BE2C (cell line): ENCODE measurements at regions not wholly inside any gene's neighbourhood (a gene's known extent, or its start where the extent isn't known, plus 50 kb on each side); places are given as distances from the start of the nearest gene placed in this dataset.

ENCODE experiments used
- DNase-seq: peaks from one replicate; pipeline ENCODE4 v3.0.0-alpha.2; 2020
- H3K27me3 ChIP-seq: fragments of 250-450 bp; sonication (Bioruptor Pico); 2 replicates; pipeline ENCODE4 v1.5.1; 2020; ENCODE audit warnings: mild to moderate bottlenecking
- H3K36me3 ChIP-seq: fragments of 250-450 bp; sonication (Bioruptor Pico); 2 replicates; pipeline ENCODE4 v1.5.1; 2020; ENCODE audit warnings: mild to moderate bottlenecking
- H3K4me1 ChIP-seq: fragments of 250-450 bp; sonication (Bioruptor Pico); 2 replicates; pipeline ENCODE4 v1.5.1; 2020
- H3K4me3 ChIP-seq: 2 replicates; pipeline ENCODE4 v1.5.1; 2011; ENCODE audit warnings: low read depth, low read length
- H3K9me3 ChIP-seq: fragments of 250-450 bp; sonication (Bioruptor Pico); 2 replicates; pipeline ENCODE4 v1.5.1; 2020
- TF ChIP-seq, protein P1 (sequence below): IDR thresholded peaks from 2 replicates; pipeline ENCODE4 v1.5.1; 2012; ENCODE audit warnings: mild to moderate bottlenecking, low read depth, low read length

- TF ChIP-seq, protein P1, sequence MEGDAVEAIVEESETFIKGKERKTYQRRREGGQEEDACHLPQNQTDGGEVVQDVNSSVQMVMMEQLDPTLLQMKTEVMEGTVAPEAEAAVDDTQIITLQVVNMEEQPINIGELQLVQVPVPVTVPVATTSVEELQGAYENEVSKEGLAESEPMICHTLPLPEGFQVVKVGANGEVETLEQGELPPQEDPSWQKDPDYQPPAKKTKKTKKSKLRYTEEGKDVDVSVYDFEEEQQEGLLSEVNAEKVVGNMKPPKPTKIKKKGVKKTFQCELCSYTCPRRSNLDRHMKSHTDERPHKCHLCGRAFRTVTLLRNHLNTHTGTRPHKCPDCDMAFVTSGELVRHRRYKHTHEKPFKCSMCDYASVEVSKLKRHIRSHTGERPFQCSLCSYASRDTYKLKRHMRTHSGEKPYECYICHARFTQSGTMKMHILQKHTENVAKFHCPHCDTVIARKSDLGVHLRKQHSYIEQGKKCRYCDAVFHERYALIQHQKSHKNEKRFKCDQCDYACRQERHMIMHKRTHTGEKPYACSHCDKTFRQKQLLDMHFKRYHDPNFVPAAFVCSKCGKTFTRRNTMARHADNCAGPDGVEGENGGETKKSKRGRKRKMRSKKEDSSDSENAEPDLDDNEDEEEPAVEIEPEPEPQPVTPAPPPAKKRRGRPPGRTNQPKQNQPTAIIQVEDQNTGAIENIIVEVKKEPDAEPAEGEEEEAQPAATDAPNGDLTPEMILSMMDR = no peak
- Histone ChIP-seq H3K27me3 (no peaks in the 10 kb centered on the region; the same call in 1 of the 2 replicates), H3K9me3 (no peaks in the 10 kb centered on the region; the same call in 1 of the 2 replicates), H3K4me1 (peaks cover 3% of the 10 kb centered on the region; the same call in 1 of the 2 replicates), H3K4me3 (no peak overlapping the region), H3K36me3 (no peaks in the 10 kb centered on the region)
- no peak for DNase-seq
Observed at GRCh38 chr17:77679589-77679988, 278.9 kb upstream of the TNRC6C start.

DNA sequence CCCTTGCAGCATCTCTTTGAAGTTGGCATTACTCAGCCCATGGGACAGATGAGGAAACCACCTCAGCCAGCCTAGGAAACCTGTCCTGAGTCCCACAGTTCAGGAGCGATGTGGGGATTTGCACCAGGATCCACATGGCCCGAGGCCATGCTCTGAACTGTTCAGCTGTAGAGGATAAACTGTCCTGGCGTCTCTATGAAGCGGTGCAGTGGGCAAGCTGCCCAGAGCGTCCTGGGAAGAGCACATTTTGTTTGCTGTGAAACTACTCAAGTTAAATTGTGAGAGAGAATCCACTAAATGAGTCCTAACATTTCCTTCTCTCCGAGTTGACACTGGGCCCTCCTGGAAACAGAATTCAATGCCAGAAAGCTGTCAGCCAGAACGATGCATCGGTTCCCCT is 276.6 kb upstream of the TNRC6C start:
- H3K4me3 ChIP-seq = no peak overlapping the region
- H3K9me3 ChIP-seq = no peaks in the 10 kb centered on the region; the same call in 1 of the 2 replicates
- no peaks in the 10 kb centered on the region for H3K36me3 ChIP-seq
- H3K27me3 ChIP-seq = no peaks in the 10 kb centered on the region
- peak; percentile 65 for DNase-seq
- peaks cover 3% of the 10 kb centered on the region; the same call in 1 of the 2 replicates for H3K4me1 ChIP-seq
- TF ChIP-seq, protein P1 = no peak

DNA sequence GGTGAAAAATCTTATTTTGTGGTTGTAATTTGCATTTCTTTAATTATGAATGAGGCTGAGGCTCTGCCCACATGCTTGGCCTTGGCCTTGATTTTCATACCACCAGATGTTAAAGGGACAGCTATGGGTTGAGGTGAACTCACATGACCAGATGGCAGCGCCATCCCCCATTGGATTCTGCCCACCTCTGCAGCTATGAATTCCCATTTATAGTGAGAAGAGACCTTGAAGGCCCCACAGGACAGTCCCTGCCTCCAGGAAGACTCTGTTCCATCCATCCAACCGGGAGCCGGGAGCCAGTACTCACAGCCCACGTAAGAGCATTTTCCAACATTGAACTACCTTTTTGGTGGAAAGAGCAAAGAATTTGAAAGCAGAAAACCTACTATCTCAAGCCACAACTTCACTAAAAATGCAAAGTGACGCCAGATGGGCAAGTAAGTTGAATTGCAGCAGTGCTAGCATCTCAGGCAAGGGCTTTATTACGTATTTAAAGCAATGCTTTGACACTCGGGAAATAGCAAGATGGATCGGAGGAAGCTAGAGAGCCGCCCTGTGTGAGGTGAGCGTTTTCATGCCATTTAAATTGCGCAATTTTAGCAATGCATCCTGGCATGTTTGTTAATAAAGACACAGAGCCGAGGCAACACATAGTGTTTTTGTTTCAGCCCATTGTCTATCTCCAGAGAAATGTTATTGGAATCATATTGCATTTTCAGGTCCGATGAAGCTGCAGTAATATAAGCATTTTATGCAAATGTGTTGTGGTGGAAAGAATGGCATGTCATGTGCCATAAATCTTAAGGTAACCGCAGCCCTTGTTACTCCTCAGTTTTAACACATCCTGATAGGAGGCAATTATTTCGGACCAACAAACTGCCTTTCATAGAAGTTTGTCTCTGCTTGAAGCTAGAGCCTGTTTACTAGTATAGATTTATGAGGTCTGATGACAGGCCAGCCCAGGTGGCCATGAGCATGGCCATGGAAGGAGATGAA is 273.4 kb upstream of the TNRC6C start:
- TF ChIP-seq, protein P1 = no peak
- Histone ChIP-seq H3K9me3 (no peaks in the 10 kb centered on the region; the same call in 1 of the 2 replicates), H3K4me3 (no peak overlapping the region), H3K4me1 (peaks cover 3% of the 10 kb centered on the region; the same call in 1 of the 2 replicates), H3K36me3 (no peaks in the 10 kb centered on the region), H3K27me3 (no peaks in the 10 kb centered on the region)
- no peak for DNase-seq

DNA sequence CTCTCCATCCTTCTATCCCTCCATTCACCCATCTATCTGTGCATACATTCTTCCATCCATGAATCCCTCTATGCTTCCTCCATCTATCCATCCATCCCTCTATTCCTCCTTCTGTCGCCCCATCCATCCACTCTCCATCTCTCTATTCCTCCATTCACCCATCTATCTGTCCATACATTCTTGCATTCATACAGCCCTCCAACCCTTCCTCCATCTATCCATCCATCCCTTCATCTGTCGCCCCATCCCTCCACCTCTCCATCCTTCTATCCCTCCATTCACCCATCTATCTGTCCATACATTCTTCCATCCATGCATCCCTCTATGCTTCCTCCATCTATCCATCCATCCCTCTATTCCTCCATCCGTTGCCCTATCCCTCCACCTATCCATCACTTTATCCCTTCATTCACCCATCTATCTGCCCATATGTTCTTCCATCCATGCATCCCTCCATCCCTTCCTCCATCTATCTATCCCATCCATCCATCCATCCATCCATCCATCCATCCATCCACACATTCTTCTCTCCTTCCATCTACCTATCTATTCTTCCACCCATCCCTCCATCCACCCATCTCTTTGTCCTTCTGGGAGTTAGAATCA is 272.5 kb upstream of the TNRC6C start:
- TF ChIP-seq, protein P1 = no peak
- Histone ChIP-seq H3K36me3 (no peaks in the 10 kb centered on the region), H3K9me3 (no peaks in the 10 kb centered on the region; the same call in 1 of the 2 replicates), H3K4me3 (no peak overlapping the region), H3K4me1 (peaks cover 10% of the 10 kb centered on the region), H3K27me3 (no peaks in the 10 kb centered on the region)
- no peak for DNase-seq

DNA sequence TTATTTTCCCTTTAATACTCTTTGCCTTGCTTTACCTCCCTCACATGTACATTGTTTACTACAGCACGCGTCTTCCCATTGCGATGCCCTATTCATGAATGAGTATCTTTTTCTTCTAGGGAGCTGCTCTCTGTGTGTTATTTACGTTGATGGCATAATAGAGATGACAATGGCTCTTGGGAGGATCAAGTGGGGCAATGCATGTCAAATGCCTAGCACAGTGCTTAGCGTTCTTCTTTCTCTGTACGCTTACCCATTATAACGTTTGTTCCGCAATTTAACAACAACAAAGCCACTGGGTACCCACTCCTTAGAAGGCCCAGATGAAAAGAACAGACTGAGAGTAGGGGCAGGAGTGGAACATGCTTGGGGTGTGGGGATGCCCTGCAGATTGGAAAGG is 271.6 kb upstream of the TNRC6C start:
- Histone ChIP-seq H3K4me1 (peaks cover 12% of the 10 kb centered on the region), H3K9me3 (no peaks in the 10 kb centered on the region; the same call in 1 of the 2 replicates), H3K4me3 (no peak overlapping the region), H3K36me3 (no peaks in the 10 kb centered on the region), H3K27me3 (no peaks in the 10 kb centered on the region)
- TF ChIP-seq, protein P1 = no peak
- DNase-seq = no peak
